Osteoblast (primary cell): ENCODE measurements at regions not wholly inside any gene's neighbourhood (a gene's known extent, or its start where the extent isn't known, plus 50 kb on each side); places are given as distances from the start of the nearest gene placed in this dataset.

Source experiments
- DNase-seq: peaks from one replicate; pipeline ENCODE4 v3.0.0; 2011; ENCODE audit warnings: low spot score, mixed read lengths; ENCODE audit not compliant: insufficient read length; ENCODE audit errors: missing footprints
- H2AFZ ChIP-seq: 2 replicates; pipeline ENCODE4 v1.6.0; 2011; ENCODE audit warnings: mild to moderate bottlenecking, low read length
- H3K27ac ChIP-seq: 2 replicates; pipeline ENCODE4 v1.5.1; 2011; ENCODE audit warnings: mild to moderate bottlenecking, low read depth, low read length, moderate library complexity
- H3K27me3 ChIP-seq: 2 replicates; pipeline ENCODE4 v1.6.0; 2012; ENCODE audit warnings: mild to moderate bottlenecking, control low read depth, inconsistent platforms, low read length, moderate library complexity; ENCODE audit not compliant: insufficient read depth
- H3K36me3 ChIP-seq: 2 replicates; pipeline ENCODE4 v1.5.1; 2011; ENCODE audit warnings: mild to moderate bottlenecking, low read length, control low read depth, moderate library complexity; ENCODE audit not compliant: insufficient read depth
- H3K4me1 ChIP-seq: 2 replicates; pipeline ENCODE4 v1.5.1; 2011; ENCODE audit warnings: mild to moderate bottlenecking, low read length, control low read depth, moderate library complexity; ENCODE audit not compliant: insufficient read depth
- H3K4me2 ChIP-seq: 2 replicates; pipeline ENCODE4 v1.6.0; 2011; ENCODE audit warnings: mild to moderate bottlenecking, low read length; ENCODE audit not compliant: insufficient read depth
- H3K4me3 ChIP-seq: fragments of 200-600 bp; sonication (generic); 3 replicates; pipeline ENCODE4 v1.5.1; 2012; ENCODE audit warnings: mild to moderate bottlenecking, low read length, inconsistent platforms; ENCODE audit not compliant: insufficient read depth
- H3K79me2 ChIP-seq: 2 replicates; pipeline ENCODE4 v1.6.0; 2012; ENCODE audit warnings: mild to moderate bottlenecking, low read length, control low read depth, inconsistent platforms; ENCODE audit not compliant: insufficient read depth
- H3K9me3 ChIP-seq: 2 replicates; pipeline ENCODE4 v1.5.1; 2011; ENCODE audit warnings: low read depth, low read length, control low read depth
- H4K20me1 ChIP-seq: 2 replicates; pipeline ENCODE4 v1.6.0; 2012; ENCODE audit warnings: mild to moderate bottlenecking, low read length, control low read depth; ENCODE audit not compliant: insufficient read depth
- CTCF ChIP-seq: IDR thresholded peaks from 2 replicates; pipeline ENCODE4 v1.5.1; 2011; ENCODE audit warnings: mild to moderate bottlenecking, low read depth, low read length, moderate library complexity; ENCODE audit errors: extremely low read depth

- H3K4me2 ChIP-seq, result no peak overlapping the region
- no peaks in the 10 kb centered on the region for H3K79me2 ChIP-seq
- no peak for TF ChIP-seq CTCF
- no peak overlapping the region for H3K27ac ChIP-seq
- no peaks in the 10 kb centered on the region for H3K27me3 ChIP-seq
- no peaks in the 10 kb centered on the region for H4K20me1 ChIP-seq
- no peak overlapping the region for H2AFZ ChIP-seq
- H3K4me1 ChIP-seq, result no peaks in the 10 kb centered on the region
- H3K36me3 ChIP-seq, result no peaks in the 10 kb centered on the region
- no peak overlapping the region for H3K4me3 ChIP-seq
- no peak for DNase-seq
- H3K9me3 ChIP-seq, result no peaks in the 10 kb centered on the region
These were observed 695.4 kb upstream of the ID2 start for GRCh38 chr2:7986431-7986830.

- Histone ChIP-seq H3K4me2 (no peak overlapping the region), H3K79me2 (no peaks in the 10 kb centered on the region), H3K27ac (no peak overlapping the region), H3K4me3 (no peak overlapping the region), H2AFZ (no peak overlapping the region), H3K27me3 (no peaks in the 10 kb centered on the region), H3K4me1 (no peaks in the 10 kb centered on the region), H3K36me3 (no peaks in the 10 kb centered on the region), H3K9me3 (no peaks in the 10 kb centered on the region), H4K20me1 (no peaks in the 10 kb centered on the region)
- no peak for TF ChIP-seq CTCF
- DNase-seq, result no peak
These were observed 693.9 kb upstream of the ID2 start for GRCh38 chr2:7987992-7988391.

GRCh38 chr2:7988440-7988839, 693.4 kb upstream of the ID2 start:
- Histone ChIP-seq H3K36me3 (no peaks in the 10 kb centered on the region), H3K9me3 (no peaks in the 10 kb centered on the region), H3K4me2 (no peak overlapping the region), H3K4me3 (no peak overlapping the region), H4K20me1 (no peaks in the 10 kb centered on the region), H3K27me3 (no peaks in the 10 kb centered on the region), H3K27ac (no peak overlapping the region), H3K4me1 (no peaks in the 10 kb centered on the region), H3K79me2 (no peaks in the 10 kb centered on the region), H2AFZ (no peak overlapping the region)
- no peak for TF ChIP-seq CTCF
- DNase-seq, result no peak

GRCh38 chr2:7989823-7990222, 692.0 kb upstream of the ID2 start:
- Histone ChIP-seq H3K9me3 (no peaks in the 10 kb centered on the region), H3K4me2 (no peak overlapping the region), H3K27me3 (no peaks in the 10 kb centered on the region), H3K4me1 (no peaks in the 10 kb centered on the region), H3K4me3 (no peak overlapping the region), H3K79me2 (no peaks in the 10 kb centered on the region), H3K27ac (no peak overlapping the region), H3K36me3 (no peaks in the 10 kb centered on the region), H2AFZ (no peak overlapping the region), H4K20me1 (no peaks in the 10 kb centered on the region)
- no peak for DNase-seq
- no peak for TF ChIP-seq CTCF
